ENCODE measurements at regions not wholly inside any gene's neighbourhood (a gene's known extent, or its start where the extent isn't known, plus 50 kb on each side); places are given as distances from the start of the nearest gene placed in this dataset.

- TF ChIP-seq IRF1 (CRISPR knock-in tag; IDR thresholded peaks at IDR 0.05; ENCODE audit: borderline replicate concordance) = no peak
- no peak for TF ChIP-seq NFRKB (IDR thresholded peaks at IDR 0.05; ENCODE audit: low read depth)
Measured at GRCh38 chr9:2489838-2490314, 131.7 kb upstream of the VLDLR start (continued).

- Histone ChIP-seq H3K4me3 (no peak overlapping the region), H3K27me3 (ENCODE audit: control insufficient read depth in 2 of 2, insufficient read depth in 2 of 2, low read length in 2 of 2) (no peaks in the 10 kb centered on the region), H3K9ac (ENCODE audit: insufficient read depth in 1 of 2, low read depth in 2 of 2, low read length in 2 of 2) (no peak overlapping the region), H4K20me1 (replicated peaks; ENCODE audit: control insufficient read depth, insufficient read depth, low read length) (no peaks in the 10 kb centered on the region; the same call in 1 of the 2 replicates), H3K4me1 (replicated peaks in 1 of 2; ENCODE audit: control insufficient read depth in 2 of 2, insufficient read depth in 2 of 2, low read length in 2 of 2) (no peaks in the 10 kb centered on the region), H3K4me2 (ENCODE audit: insufficient read depth, low read length) (no peak overlapping the region), H3K27ac (ENCODE audit: extremely low read depth, low read depth, low read length) (no peak overlapping the region), H3K36me3 (ENCODE audit: control insufficient read depth, insufficient read depth, low read length) (no peaks in the 10 kb centered on the region), H3K9me3 (replicated peaks; ENCODE audit: control insufficient read depth, insufficient read depth, low read depth, low read length) (no peaks in the 10 kb centered on the region), H2AFZ (ENCODE audit: low read depth, low read length) (no peak overlapping the region), H3K9me1 (ENCODE audit: control insufficient read depth, insufficient read depth, low read length) (no peaks in the 10 kb centered on the region), H3K79me2 (ENCODE audit: control insufficient read depth, insufficient read depth, low read length) (no peaks in the 10 kb centered on the region)
- 5% methylated on average over 3 of the region's 3 CpGs for WGBS (ENCODE audit: insufficient coverage, low coverage, missing lambda C conversion rate)
- intact Hi-C loops (cut with micrococcal nuclease) = no loop called here
- ChIA-PET POLR2A (no interaction called here), CTCF (ENCODE audit: low intra/inter-chr PET ratio) (no interaction called here)
- in situ Hi-C loops (cut with MboI) = no loop called here
- FAIRE-seq = no peak
- ATAC-seq = no peak
- no peak for DNase-seq (ENCODE audit: extremely low read depth in 1 of 4, low spot score in 3 of 4)
- no TSS peak for BruUV-seq (replicated peaks)
- TF ChIP-seq ZNF197 (CRISPR knock-in tag; IDR thresholded peaks at IDR 0.05; ENCODE audit: low read depth) (no peak), FOXJ3 (CRISPR knock-in tag; IDR thresholded peaks at IDR 0.05) (no peak), TRIM28 (IDR thresholded peaks at IDR 0.05) (no peak), POLR3A (IDR thresholded peaks at IDR 0.05; ENCODE audit: borderline replicate concordance, extremely low read depth, insufficient read depth, insufficient read length) (no peak), GTF2A2 (tag; IDR thresholded peaks at IDR 0.05) (no peak), CHD2 (IDR thresholded peaks at IDR 0.05; ENCODE audit: low read depth, low read length) (no peak), ASH1L (IDR thresholded peaks at IDR 0.05; ENCODE audit: borderline replicate concordance, low read depth, partially characterized antibody) (no peak), CBFA2T3 (IDR thresholded peaks at IDR 0.05) (no peak), RBM14 (IDR thresholded peaks at IDR 0.05; ENCODE audit: borderline replicate concordance, insufficient read depth, low read depth, low read length) (no peak), LCOR (CRISPR knock-in tag; IDR thresholded peaks at IDR 0.05) (no peak)
Measured at GRCh38 chr9:2492161-2492560, 129.4 kb upstream of the VLDLR start.
